Uterus (tissue), 2 donors: ENCODE measurements at regions not wholly inside any gene's neighbourhood (a gene's known extent, or its start where the extent isn't known, plus 50 kb on each side); places are given as distances from the start of the nearest gene placed in this dataset.

ENCODE experiments used
- CTCF ChIP-seq, 4 experiments: fragments of 200-600 bp in 2 of 4; fragments of 450-650 bp in 2 of 4; sonication (generic) in 2 of 4; IDR thresholded peaks; one replicate each; pipeline ENCODE4 v1.5.1; 2016 to 2019; ENCODE audit warnings: antibody characterized with exemption in 4 of 4, mild to moderate bottlenecking in 2 of 4, moderate library complexity in 1 of 4
- POLR2A ChIP-seq, 2 donors: fragments of 450-650 bp; IDR thresholded peaks; one replicate each; pipeline ENCODE4 v1.6.1; 2016; ENCODE audit warnings: antibody characterized with exemption in 2 of 2, mild to moderate bottlenecking in 1 of 2, moderate library complexity in 1 of 2

DNA sequence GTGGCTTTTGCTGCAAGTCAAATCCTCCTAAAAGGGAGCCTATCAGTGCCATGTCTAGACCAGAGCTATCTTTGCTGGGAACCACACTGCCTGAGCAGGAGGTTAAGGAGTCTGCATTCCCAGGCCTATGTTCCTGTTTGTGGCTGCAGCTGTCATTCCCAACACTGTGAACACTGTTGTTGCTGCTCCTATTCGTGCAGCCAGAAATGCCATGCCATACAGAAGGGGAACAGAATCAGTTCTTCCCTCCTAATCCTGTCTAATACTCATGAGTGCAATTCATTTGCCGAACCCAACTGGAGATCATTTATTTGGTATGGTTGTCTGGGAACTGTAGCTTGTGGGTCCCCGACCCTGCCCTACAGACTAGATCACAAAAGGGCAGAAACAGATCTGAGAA is 406.5 kb upstream of the GJE1 start:
- TF ChIP-seq CTCF (IDR thresholded peaks at IDR 0.05): no peak
- no peak for TF ChIP-seq POLR2A (IDR thresholded peaks at IDR 0.05)
